Liver (tissue), 8 donors: ENCODE measurements at regions not wholly inside any gene's neighbourhood (a gene's known extent, or its start where the extent isn't known, plus 50 kb on each side); places are given as distances from the start of the nearest gene placed in this dataset.

Experiments
- DNase-seq: peaks from one replicate; pipeline ENCODE4 v3.0.0-alpha.2; 2017; ENCODE audit warnings: low spot score
- H3K27ac ChIP-seq, 2 donors: one replicate each; pipeline ENCODE4 v1.7.0; 2013; ENCODE audit warnings: inconsistent platforms in 2 of 2, low read length in 2 of 2, control low read depth in 1 of 2, low read depth in 1 of 2, mild to moderate bottlenecking in 1 of 2
- H3K27me3 ChIP-seq, 4 donors: one replicate each; pipeline versions ENCODE4 v1.6.1 to v1.7.0; 2013; ENCODE audit warnings: low read length in 3 of 4, inconsistent platforms in 1 of 4, mild to moderate bottlenecking in 1 of 4, moderate library complexity in 1 of 4; ENCODE audit not compliant: control insufficient read depth in 4 of 4, insufficient read depth in 4 of 4
- H3K36me3 ChIP-seq, 4 donors: one replicate each; pipeline versions ENCODE4 v1.6.1 to v1.7.0; 2013; ENCODE audit warnings: low read length in 3 of 4, mild to moderate bottlenecking in 3 of 4, low read depth in 1 of 4, moderate library complexity in 1 of 4; ENCODE audit not compliant: control insufficient read depth in 4 of 4, insufficient read depth in 3 of 4
- H3K4me1 ChIP-seq, 4 donors: one replicate each; pipeline versions ENCODE4 v1.6.1 to v1.7.0; 2013; ENCODE audit warnings: low read length in 3 of 4, mild to moderate bottlenecking in 3 of 4, moderate library complexity in 1 of 4; ENCODE audit not compliant: control insufficient read depth in 4 of 4, insufficient read depth in 4 of 4
- H3K4me3 ChIP-seq, 3 donors: one replicate each; pipeline versions ENCODE4 v1.6.1 to v1.7.0; 2013; ENCODE audit warnings: low read length in 3 of 3, control low read depth in 1 of 3, low read depth in 1 of 3, mild to moderate bottlenecking in 1 of 3
- H3K9ac ChIP-seq, 2 donors: one replicate each; pipeline ENCODE4 v1.7.0; 2013; ENCODE audit warnings: low read length in 2 of 2, mild to moderate bottlenecking in 2 of 2, moderate library complexity in 2 of 2, control low read depth in 1 of 2, low read depth in 1 of 2
- H3K9me3 ChIP-seq, 4 donors: one replicate each; pipeline versions ENCODE4 v1.6.1 to v1.7.0; 2013; ENCODE audit warnings: low read length in 3 of 4; ENCODE audit not compliant: control insufficient read depth in 4 of 4
- EGR1 ChIP-seq, 2 donors: IDR thresholded peaks; 2 replicates each; pipeline ENCODE4 v1.6.1; 2016 to 2018; ENCODE audit warnings: antibody characterized with exemption in 2 of 2, low read depth in 2 of 2
- FOXA1 ChIP-seq: IDR thresholded peaks from 2 replicates; pipeline ENCODE4 v1.6.1; 2016; ENCODE audit warnings: antibody characterized with exemption
- FOXA2 ChIP-seq: IDR thresholded peaks from 2 replicates; pipeline ENCODE4 v1.6.1; 2016; ENCODE audit warnings: antibody characterized with exemption
- GABPA ChIP-seq, 2 donors: IDR thresholded peaks in 1 of 2; conservative IDR thresholded peaks in 1 of 2; 2 replicates each; pipeline ENCODE4 v1.6.1; 2016; ENCODE audit warnings: antibody characterized with exemption in 2 of 2, mild to moderate bottlenecking in 1 of 2, moderate library complexity in 1 of 2
- HNF4A ChIP-seq, 2 donors: conservative IDR thresholded peaks; 2 replicates each; pipeline ENCODE4 v1.6.1; 2016; ENCODE audit warnings: antibody characterized with exemption in 2 of 2, mild to moderate bottlenecking in 2 of 2
- HNF4G ChIP-seq: IDR thresholded peaks from 2 replicates; pipeline ENCODE4 v1.6.1; 2016; ENCODE audit warnings: antibody characterized with exemption
- JUND ChIP-seq, 2 donors: IDR thresholded peaks; 2 replicates each; pipeline ENCODE4 v1.6.1; 2016; ENCODE audit warnings: antibody characterized with exemption in 2 of 2
- NR2F2 ChIP-seq: IDR thresholded peaks from 2 replicates; pipeline ENCODE4 v1.6.1; 2016; ENCODE audit warnings: antibody characterized with exemption
- RAD21 ChIP-seq, 2 donors: IDR thresholded peaks; 2 replicates each; pipeline ENCODE4 v1.6.1; 2016; ENCODE audit warnings: antibody characterized with exemption in 2 of 2, mild to moderate bottlenecking in 2 of 2
- RXRA ChIP-seq, 2 donors: IDR thresholded peaks; 2 replicates each; pipeline ENCODE4 v1.6.1; 2017 to 2018; ENCODE audit warnings: antibody characterized with exemption in 2 of 2, mild to moderate bottlenecking in 1 of 2
- SP1 ChIP-seq: IDR thresholded peaks from 2 replicates; pipeline ENCODE4 v1.6.1; 2018; ENCODE audit warnings: antibody characterized with exemption, mild to moderate bottlenecking
- TAF1 ChIP-seq: conservative IDR thresholded peaks from 2 replicates; pipeline ENCODE4 v1.6.1; 2016; ENCODE audit warnings: antibody characterized with exemption, mild to moderate bottlenecking
- YY1 ChIP-seq: IDR thresholded peaks from 2 replicates; pipeline ENCODE4 v1.6.1; 2016; ENCODE audit warnings: antibody characterized with exemption, mild to moderate bottlenecking
- WGBS: extraction: QIAGEN DNeasy Blood & Tissue Kit; methylation state at CpG from one replicate; pipeline ENCODE4 v1.1.7; 2013; 5-methylcytosine and 5-hydroxymethylcytosine counted together
- TF ChIP-seq, protein P1 (sequence below): fragments of 150-350 bp; IDR thresholded peaks from 2 replicates; pipeline ENCODE4 v1.5.1; 2017; ENCODE audit warnings: improper control_type of control experiment, low read depth, low read length; ENCODE audit not compliant: missing input control
- TF ChIP-seq, protein P2 (sequence below): IDR thresholded peaks from 2 replicates; pipeline ENCODE4 v1.6.1; 2016; ENCODE audit warnings: antibody characterized with exemption, mild to moderate bottlenecking
- TF ChIP-seq, protein P3 (sequence below): IDR thresholded peaks from 2 replicates; pipeline ENCODE4 v1.6.1; 2016; ENCODE audit warnings: antibody characterized with exemption
- TF ChIP-seq, protein P4 (sequence below): IDR thresholded peaks from 2 replicates; pipeline ENCODE4 v1.6.1; 2016; ENCODE audit warnings: antibody characterized with exemption
- TF ChIP-seq, protein P5 (sequence below): IDR thresholded peaks from 2 replicates; pipeline ENCODE4 v1.6.1; 2016; ENCODE audit warnings: antibody characterized with exemption
- donor health status: healthy.
- donor health status: healthy.
- donor health status: healthy.
- donor health status: healthy.
- donor health status: healthy.

DNA sequence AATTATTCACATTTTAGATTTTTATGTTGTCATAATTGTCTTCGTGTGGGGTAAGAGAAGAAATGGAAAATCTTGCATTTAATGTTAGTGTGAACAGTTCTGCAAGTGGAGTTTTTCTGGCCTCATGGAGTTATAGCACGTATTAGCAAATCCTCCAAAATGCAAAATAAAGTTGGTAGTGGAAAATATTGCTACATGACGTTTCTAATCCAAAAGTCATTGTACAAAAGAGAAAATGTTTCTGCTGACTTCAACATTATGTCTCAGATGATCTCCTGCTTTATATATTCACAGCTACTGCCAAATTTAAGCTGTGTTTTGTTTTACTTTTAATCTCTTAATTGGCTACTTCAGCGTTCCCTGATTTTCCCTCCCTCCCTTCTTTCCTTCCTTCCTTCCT lies 1804.0 kb upstream of the RAG2 start:
- no peak for TF ChIP-seq FOXA1
- TF ChIP-seq FOXA2: no peak
- TF ChIP-seq SP1: no peak
- no peak for TF ChIP-seq NR2F2
- TF ChIP-seq, protein P1, sequence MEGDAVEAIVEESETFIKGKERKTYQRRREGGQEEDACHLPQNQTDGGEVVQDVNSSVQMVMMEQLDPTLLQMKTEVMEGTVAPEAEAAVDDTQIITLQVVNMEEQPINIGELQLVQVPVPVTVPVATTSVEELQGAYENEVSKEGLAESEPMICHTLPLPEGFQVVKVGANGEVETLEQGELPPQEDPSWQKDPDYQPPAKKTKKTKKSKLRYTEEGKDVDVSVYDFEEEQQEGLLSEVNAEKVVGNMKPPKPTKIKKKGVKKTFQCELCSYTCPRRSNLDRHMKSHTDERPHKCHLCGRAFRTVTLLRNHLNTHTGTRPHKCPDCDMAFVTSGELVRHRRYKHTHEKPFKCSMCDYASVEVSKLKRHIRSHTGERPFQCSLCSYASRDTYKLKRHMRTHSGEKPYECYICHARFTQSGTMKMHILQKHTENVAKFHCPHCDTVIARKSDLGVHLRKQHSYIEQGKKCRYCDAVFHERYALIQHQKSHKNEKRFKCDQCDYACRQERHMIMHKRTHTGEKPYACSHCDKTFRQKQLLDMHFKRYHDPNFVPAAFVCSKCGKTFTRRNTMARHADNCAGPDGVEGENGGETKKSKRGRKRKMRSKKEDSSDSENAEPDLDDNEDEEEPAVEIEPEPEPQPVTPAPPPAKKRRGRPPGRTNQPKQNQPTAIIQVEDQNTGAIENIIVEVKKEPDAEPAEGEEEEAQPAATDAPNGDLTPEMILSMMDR: no peak
- TF ChIP-seq, protein P2, sequence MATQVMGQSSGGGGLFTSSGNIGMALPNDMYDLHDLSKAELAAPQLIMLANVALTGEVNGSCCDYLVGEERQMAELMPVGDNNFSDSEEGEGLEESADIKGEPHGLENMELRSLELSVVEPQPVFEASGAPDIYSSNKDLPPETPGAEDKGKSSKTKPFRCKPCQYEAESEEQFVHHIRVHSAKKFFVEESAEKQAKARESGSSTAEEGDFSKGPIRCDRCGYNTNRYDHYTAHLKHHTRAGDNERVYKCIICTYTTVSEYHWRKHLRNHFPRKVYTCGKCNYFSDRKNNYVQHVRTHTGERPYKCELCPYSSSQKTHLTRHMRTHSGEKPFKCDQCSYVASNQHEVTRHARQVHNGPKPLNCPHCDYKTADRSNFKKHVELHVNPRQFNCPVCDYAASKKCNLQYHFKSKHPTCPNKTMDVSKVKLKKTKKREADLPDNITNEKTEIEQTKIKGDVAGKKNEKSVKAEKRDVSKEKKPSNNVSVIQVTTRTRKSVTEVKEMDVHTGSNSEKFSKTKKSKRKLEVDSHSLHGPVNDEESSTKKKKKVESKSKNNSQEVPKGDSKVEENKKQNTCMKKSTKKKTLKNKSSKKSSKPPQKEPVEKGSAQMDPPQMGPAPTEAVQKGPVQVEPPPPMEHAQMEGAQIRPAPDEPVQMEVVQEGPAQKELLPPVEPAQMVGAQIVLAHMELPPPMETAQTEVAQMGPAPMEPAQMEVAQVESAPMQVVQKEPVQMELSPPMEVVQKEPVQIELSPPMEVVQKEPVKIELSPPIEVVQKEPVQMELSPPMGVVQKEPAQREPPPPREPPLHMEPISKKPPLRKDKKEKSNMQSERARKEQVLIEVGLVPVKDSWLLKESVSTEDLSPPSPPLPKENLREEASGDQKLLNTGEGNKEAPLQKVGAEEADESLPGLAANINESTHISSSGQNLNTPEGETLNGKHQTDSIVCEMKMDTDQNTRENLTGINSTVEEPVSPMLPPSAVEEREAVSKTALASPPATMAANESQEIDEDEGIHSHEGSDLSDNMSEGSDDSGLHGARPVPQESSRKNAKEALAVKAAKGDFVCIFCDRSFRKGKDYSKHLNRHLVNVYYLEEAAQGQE: no peak
- no peak for TF ChIP-seq YY1
- TF ChIP-seq HNF4A (conservative IDR thresholded peaks at IDR 0.05): no peak
- TF ChIP-seq EGR1 (IDR thresholded peaks at IDR 0.05; ENCODE audit: low read depth in 2 of 2): no peak
- no peak for TF ChIP-seq GABPA (IDR thresholded peaks at IDR 0.05 in 1 of 2, conservative IDR thresholded peaks at IDR 0.05 in 1 of 2)
- no peak for TF ChIP-seq JUND (IDR thresholded peaks at IDR 0.05)
- TF ChIP-seq, protein P3, sequence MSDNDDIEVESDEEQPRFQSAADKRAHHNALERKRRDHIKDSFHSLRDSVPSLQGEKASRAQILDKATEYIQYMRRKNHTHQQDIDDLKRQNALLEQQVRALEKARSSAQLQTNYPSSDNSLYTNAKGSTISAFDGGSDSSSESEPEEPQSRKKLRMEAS: no peak
- TF ChIP-seq, protein P4, sequence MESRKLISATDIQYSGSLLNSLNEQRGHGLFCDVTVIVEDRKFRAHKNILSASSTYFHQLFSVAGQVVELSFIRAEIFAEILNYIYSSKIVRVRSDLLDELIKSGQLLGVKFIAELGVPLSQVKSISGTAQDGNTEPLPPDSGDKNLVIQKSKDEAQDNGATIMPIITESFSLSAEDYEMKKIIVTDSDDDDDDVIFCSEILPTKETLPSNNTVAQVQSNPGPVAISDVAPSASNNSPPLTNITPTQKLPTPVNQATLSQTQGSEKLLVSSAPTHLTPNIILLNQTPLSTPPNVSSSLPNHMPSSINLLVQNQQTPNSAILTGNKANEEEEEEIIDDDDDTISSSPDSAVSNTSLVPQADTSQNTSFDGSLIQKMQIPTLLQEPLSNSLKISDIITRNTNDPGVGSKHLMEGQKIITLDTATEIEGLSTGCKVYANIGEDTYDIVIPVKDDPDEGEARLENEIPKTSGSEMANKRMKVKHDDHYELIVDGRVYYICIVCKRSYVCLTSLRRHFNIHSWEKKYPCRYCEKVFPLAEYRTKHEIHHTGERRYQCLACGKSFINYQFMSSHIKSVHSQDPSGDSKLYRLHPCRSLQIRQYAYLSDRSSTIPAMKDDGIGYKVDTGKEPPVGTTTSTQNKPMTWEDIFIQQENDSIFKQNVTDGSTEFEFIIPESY: no peak
- TF ChIP-seq, protein P5, sequence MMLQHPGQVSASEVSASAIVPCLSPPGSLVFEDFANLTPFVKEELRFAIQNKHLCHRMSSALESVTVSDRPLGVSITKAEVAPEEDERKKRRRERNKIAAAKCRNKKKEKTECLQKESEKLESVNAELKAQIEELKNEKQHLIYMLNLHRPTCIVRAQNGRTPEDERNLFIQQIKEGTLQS: no peak
- no peak for TF ChIP-seq RAD21 (IDR thresholded peaks at IDR 0.05)
- no peak for TF ChIP-seq HNF4G
- TF ChIP-seq TAF1: no peak
- no peak for TF ChIP-seq RXRA (IDR thresholded peaks at IDR 0.05)
- DNase-seq: no peak
- H3K36me3 ChIP-seq: no peaks in the 10 kb centered on the region

More for the DNA sequence above, 1804.0 kb upstream of the RAG2 start:
- Histone ChIP-seq H3K27me3 (peaks cover 0 to 2% (median 0%) of the 10 kb centered on the region in 4 donors), H3K9me3 (peaks cover 0 to 4% (median 0%) of the 10 kb centered on the region in 4 donors), H3K27ac (no peak overlapping the region), H3K4me3 (no peak overlapping the region), H3K4me1 (no peaks in the 10 kb centered on the region), H3K9ac (no peak overlapping the region)
- WGBS: 53% methylated on average over 4 of the region's 4 CpGs
